Lung (tissue), 11 donors: ENCODE measurements at regions not wholly inside any gene's neighbourhood (a gene's known extent, or its start where the extent isn't known, plus 50 kb on each side); places are given as distances from the start of the nearest gene placed in this dataset.

Source experiments
- ATAC-seq: fragments of 200-7000 bp; cut with Tn5 transposase; one replicate; pipeline ENCODE4 v1.9.1; 2020; ENCODE audit warnings: moderate number of reproducible peaks; ENCODE audit not compliant: insufficient read depth, low FRiP score
- DNase-seq, 3 donors: peaks; one replicate each; pipeline ENCODE4 v3.0.0-alpha.2; 2013 to 2017
- H3K27ac ChIP-seq, 2 donors: one replicate each; pipeline ENCODE4 v1.5.1; 2013; ENCODE audit warnings: mild to moderate bottlenecking in 2 of 2, moderate library complexity in 2 of 2, control low read depth in 1 of 2, inconsistent platforms in 1 of 2, low read depth in 1 of 2, low read length in 1 of 2
- H3K27me3 ChIP-seq, 3 donors: one replicate each; pipeline ENCODE4 v1.5.1; 2013; ENCODE audit warnings: low read length in 2 of 3; ENCODE audit not compliant: control insufficient read depth in 3 of 3, insufficient read depth in 3 of 3
- H3K36me3 ChIP-seq, 4 donors: one replicate each; pipeline ENCODE4 v1.5.1; 2013; ENCODE audit warnings: low read length in 4 of 4, mild to moderate bottlenecking in 1 of 4, moderate library complexity in 1 of 4; ENCODE audit not compliant: control insufficient read depth in 4 of 4, insufficient read depth in 4 of 4
- H3K4me1 ChIP-seq, 5 donors: one replicate each; pipeline ENCODE4 v1.5.1; 2013; ENCODE audit warnings: low read length in 5 of 5, mild to moderate bottlenecking in 2 of 5, moderate library complexity in 1 of 5; ENCODE audit not compliant: control insufficient read depth in 5 of 5, insufficient read depth in 5 of 5
- H3K4me3 ChIP-seq: one replicate; pipeline ENCODE4 v1.5.1; 2013; ENCODE audit warnings: mild to moderate bottlenecking, control low read depth, moderate library complexity
- H3K9ac ChIP-seq, 2 donors: one replicate each; pipeline ENCODE4 v1.5.1; 2013; ENCODE audit warnings: low read length in 2 of 2, control low read depth in 1 of 2; ENCODE audit not compliant: insufficient read depth in 1 of 2
- H3K9me3 ChIP-seq, 4 donors: one replicate each; pipeline ENCODE4 v1.5.1; 2013; ENCODE audit warnings: low read length in 3 of 4, mild to moderate bottlenecking in 1 of 4, moderate library complexity in 1 of 4; ENCODE audit not compliant: control insufficient read depth in 4 of 4, insufficient read depth in 3 of 4
- CTCF ChIP-seq: IDR thresholded peaks from 2 replicates; pipeline ENCODE4 v1.5.1; 2012; ENCODE audit warnings: mild to moderate bottlenecking; ENCODE audit errors: control extremely low read depth, extremely low read depth
- WGBS, 2 donors: extraction: QIAGEN DNeasy Blood & Tissue Kit; methylation state at CpG; one replicate each; pipeline ENCODE4 v1.1.7; 2013; 5-methylcytosine and 5-hydroxymethylcytosine counted together
- donor health status: control.
- donor health status: control.
- donor health status: Bipolar disorder and iron deficiency.
- donor health status: healthy.
- donor health status: DM: yes; HTN: yes; CAD: no.

- H3K9ac ChIP-seq, result no peak overlapping the region
- H3K9me3 ChIP-seq, result peaks cover 0 to 5% (median 0%) of the 10 kb centered on the region in 4 donors
- no peaks in the 10 kb centered on the region for H3K27me3 ChIP-seq
- no peak overlapping the region for H3K27ac ChIP-seq
- H3K36me3 ChIP-seq, result no peaks in the 10 kb centered on the region
- H3K4me3 ChIP-seq, result no peak overlapping the region
- ATAC-seq (no peak), DNase-seq (no peak)
- H3K4me1 ChIP-seq, result no peaks in the 10 kb centered on the region
- TF ChIP-seq CTCF, result no peak
- 86 to 91% methylated on average over 5 of the region's 5 CpGs for WGBS, 2 donors
These were observed 50.2 kb upstream of the C1GALT1C1 start for GRCh38 chrX:120680090-120680489.
